PC-9 (cell line): ENCODE measurements at regions not wholly inside any gene's neighbourhood (a gene's known extent, or its start where the extent isn't known, plus 50 kb on each side); places are given as distances from the start of the nearest gene placed in this dataset.

Source experiments
- EZH2 ChIP-seq: fragments of 200-600 bp; sonication (generic); IDR thresholded peaks from 2 replicates; pipeline ENCODE4 v1.8.0; 2017; ENCODE audit warnings: antibody characterized with exemption, low read depth
- TF ChIP-seq, protein P1 (sequence below): fragments of 200-600 bp; sonication (generic); conservative IDR thresholded peaks from 2 replicates; pipeline ENCODE4 v1.6.1; 2017; ENCODE audit warnings: mixed run types, antibody characterized with exemption, mild to moderate bottlenecking, moderate library complexity

- TF ChIP-seq, protein P1, sequence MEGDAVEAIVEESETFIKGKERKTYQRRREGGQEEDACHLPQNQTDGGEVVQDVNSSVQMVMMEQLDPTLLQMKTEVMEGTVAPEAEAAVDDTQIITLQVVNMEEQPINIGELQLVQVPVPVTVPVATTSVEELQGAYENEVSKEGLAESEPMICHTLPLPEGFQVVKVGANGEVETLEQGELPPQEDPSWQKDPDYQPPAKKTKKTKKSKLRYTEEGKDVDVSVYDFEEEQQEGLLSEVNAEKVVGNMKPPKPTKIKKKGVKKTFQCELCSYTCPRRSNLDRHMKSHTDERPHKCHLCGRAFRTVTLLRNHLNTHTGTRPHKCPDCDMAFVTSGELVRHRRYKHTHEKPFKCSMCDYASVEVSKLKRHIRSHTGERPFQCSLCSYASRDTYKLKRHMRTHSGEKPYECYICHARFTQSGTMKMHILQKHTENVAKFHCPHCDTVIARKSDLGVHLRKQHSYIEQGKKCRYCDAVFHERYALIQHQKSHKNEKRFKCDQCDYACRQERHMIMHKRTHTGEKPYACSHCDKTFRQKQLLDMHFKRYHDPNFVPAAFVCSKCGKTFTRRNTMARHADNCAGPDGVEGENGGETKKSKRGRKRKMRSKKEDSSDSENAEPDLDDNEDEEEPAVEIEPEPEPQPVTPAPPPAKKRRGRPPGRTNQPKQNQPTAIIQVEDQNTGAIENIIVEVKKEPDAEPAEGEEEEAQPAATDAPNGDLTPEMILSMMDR, result no peak
- TF ChIP-seq EZH2, result no peak
Observed at GRCh38 chr21:23644768-23645167, 1962.5 kb downstream of the MRPL39 start.
